SK-N-DZ (cell line): ENCODE measurements at regions not wholly inside any gene's neighbourhood (a gene's known extent, or its start where the extent isn't known, plus 50 kb on each side); places are given as distances from the start of the nearest gene placed in this dataset.

ENCODE experiments used
- DNase-seq: peaks from one replicate; pipeline ENCODE4 v3.0.0-alpha.2; 2015; ENCODE audit warnings: low spot score

GRCh38 chr18:4854671-4855070 lies 342.4 kb downstream of the AKAIN1 start:
- DNase-seq, result no peak

GRCh38 chr18:4851301-4851976 lies 345.6 kb downstream of the AKAIN1 start:
- no peak for DNase-seq

GRCh38 chr18:4847056-4847455 lies 350.0 kb downstream of the AKAIN1 start:
- DNase-seq, result no peak

- no peak for DNase-seq
These were observed 352.7 kb downstream of the AKAIN1 start for GRCh38 chr18:4844320-4844719.

GRCh38 chr18:4843771-4844170 lies 353.3 kb downstream of the AKAIN1 start:
- no peak for DNase-seq

- no peak for DNase-seq
These were observed 354.3 kb downstream of the AKAIN1 start for GRCh38 chr18:4842751-4843150.

- DNase-seq, result no peak
These were observed 354.8 kb downstream of the AKAIN1 start for GRCh38 chr18:4842287-4842686.

GRCh38 chr18:4839639-4840038 lies 357.4 kb downstream of the AKAIN1 start:
- DNase-seq, result no peak

- no peak for DNase-seq
These were observed 360.9 kb downstream of the AKAIN1 start for GRCh38 chr18:4836141-4836540.

GRCh38 chr18:4831791-4832375 lies 365.2 kb downstream of the AKAIN1 start:
- no peak for DNase-seq

GRCh38 chr18:4831127-4831526 lies 365.9 kb downstream of the AKAIN1 start:
- no peak for DNase-seq

GRCh38 chr18:4823091-4823490 lies 368.0 kb upstream of the DLGAP1 start:
- DNase-seq, result no peak

GRCh38 chr18:4821801-4822200 lies 366.7 kb upstream of the DLGAP1 start:
- no peak for DNase-seq

- no peak for DNase-seq
These were observed 362.6 kb upstream of the DLGAP1 start for GRCh38 chr18:4817665-4818064.

- no peak for DNase-seq
These were observed 358.6 kb upstream of the DLGAP1 start for GRCh38 chr18:4813708-4814107.

GRCh38 chr18:4808891-4809290 lies 353.8 kb upstream of the DLGAP1 start:
- no peak for DNase-seq

GRCh38 chr18:4807604-4808293 lies 352.6 kb upstream of the DLGAP1 start:
- no peak for DNase-seq

- DNase-seq, result no peak
These were observed 351.2 kb upstream of the DLGAP1 start for GRCh38 chr18:4806331-4806730.

GRCh38 chr18:4802296-4802695 lies 347.2 kb upstream of the DLGAP1 start:
- no peak for DNase-seq

- no peak for DNase-seq
These were observed 346.0 kb upstream of the DLGAP1 start for GRCh38 chr18:4801151-4801550.

- DNase-seq, result no peak
These were observed 342.0 kb upstream of the DLGAP1 start for GRCh38 chr18:4797002-4797685.

- DNase-seq, result no peak
These were observed 334.4 kb upstream of the DLGAP1 start for GRCh38 chr18:4789506-4789905.
